GM18867 (cell line): ENCODE measurements at regions not wholly inside any gene's neighbourhood (a gene's known extent, or its start where the extent isn't known, plus 50 kb on each side); places are given as distances from the start of the nearest gene placed in this dataset.

Source experiments
- ATAC-seq: cut with Tn5 transposase; IDR thresholded peaks from one replicate; pipeline ENCODE4 v1.9.1; 2021; ENCODE audit warnings: mild to moderate bottlenecking, moderate library complexity; ENCODE audit not compliant: unreplicated experiment

DNA sequence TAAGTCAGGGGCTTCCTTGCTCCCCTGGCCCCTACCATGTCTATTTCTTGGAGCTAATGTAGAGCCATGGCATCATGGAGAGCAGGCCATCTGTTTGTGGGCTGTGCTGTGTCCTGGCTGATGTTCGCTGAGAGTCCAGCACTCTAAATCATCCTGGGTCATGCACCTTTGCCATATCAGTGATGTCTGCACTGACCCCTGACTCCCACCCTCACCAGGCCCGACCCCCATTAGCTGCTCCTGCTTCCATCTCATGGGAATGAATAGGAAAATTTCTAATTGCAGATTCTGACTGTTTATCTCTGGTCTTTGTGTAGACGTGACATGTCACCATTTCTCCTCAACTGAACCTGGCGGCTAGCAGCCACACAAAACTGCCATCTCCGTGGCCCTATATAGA is 236.9 kb downstream of the NSG2 start:
- ATAC-seq = no peak

DNA sequence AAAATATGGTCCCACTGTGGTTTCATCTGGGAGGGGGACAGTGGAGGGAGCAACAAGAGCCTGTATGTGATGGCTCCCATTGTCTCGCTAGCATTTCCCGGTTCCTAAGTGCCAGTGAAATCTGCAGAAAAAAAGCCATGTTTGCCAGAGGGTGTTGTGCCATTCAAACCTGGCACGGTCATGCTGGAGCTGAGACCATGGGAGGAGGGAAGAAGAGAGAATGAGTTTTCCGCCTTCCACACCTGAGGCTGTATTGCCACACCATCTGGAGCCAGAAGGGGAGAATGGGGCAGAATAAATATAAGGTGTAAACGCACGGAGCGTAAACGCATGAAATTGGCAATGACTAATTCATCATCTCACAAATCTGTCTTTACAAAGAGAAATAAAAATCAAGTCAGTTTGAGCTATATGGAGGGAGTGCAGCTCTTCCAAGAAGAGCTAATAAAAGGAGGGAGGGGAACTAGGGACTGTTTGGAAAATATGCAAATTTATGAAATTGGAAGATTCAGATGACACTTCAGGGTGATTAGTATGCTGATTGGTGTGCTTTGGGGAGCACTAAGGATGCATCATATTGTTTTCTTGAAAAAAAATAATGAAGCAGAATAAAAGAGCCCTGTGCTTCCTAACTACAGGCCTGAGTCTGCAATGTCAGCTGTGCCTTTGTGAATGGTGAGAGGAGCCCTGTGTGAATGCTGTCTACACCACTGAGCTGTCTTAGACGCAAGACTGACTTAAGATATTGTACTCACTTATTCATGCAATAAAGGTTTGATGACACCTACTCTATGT is 237.9 kb downstream of the NSG2 start:
- no peak for ATAC-seq

DNA sequence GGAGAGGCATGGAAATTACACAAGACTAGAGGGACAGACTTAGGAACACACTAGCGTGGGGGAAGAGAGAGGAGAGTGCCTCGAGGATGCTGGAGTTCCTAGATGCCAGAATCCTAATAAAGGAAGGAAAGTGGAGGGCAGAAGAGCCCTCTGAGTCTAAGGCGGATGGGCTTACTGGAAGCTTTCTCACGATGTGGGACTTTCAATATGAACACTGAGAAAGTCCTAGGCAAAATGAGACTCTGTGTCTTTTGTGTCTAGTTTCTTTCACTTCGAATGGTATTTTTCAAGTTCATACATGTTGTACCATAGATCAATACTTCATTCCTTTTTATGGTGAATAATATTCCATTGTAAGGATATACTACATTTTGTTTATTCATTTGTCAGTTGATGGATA is 239.4 kb downstream of the NSG2 start:
- peak; percentile 64 for ATAC-seq

DNA sequence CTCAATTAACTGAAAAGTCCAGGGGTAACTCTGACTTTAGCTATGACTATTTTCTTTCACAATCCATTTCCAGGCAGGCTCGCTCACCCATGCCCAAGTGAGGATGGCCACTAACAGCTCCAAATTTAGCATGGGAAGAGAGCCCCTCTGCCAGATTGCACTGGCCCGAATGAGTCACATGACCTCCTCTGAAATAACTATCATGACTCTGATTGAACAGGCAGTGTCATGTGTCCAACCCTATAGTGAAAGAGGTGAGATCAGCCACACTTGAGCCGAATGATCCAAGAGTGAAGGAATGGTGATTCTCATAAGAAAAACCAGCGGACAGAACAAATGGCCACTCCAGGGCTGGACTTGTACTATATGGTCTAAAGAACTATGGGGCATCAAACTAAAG is 242.3 kb downstream of the NSG2 start:
- no peak for ATAC-seq

DNA sequence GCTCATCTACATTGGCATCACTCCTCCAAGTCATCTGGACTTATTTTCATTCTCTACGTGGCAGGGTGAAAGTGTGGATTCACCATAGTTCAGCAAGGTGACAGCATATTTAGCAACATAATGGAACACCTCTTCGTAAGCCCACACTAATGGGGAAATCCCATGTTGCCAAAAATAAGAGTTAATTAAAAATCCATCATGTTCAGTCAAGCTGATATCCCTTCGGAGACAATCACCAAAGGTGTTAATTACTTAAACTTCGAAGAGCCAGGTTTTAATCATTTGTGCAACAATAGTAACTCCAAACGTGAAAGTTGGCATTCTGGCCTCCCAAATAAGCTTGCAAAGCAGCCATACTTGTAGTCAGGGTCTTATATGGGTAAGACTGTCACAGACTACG is 242.9 kb downstream of the NSG2 start:
- no peak for ATAC-seq

DNA sequence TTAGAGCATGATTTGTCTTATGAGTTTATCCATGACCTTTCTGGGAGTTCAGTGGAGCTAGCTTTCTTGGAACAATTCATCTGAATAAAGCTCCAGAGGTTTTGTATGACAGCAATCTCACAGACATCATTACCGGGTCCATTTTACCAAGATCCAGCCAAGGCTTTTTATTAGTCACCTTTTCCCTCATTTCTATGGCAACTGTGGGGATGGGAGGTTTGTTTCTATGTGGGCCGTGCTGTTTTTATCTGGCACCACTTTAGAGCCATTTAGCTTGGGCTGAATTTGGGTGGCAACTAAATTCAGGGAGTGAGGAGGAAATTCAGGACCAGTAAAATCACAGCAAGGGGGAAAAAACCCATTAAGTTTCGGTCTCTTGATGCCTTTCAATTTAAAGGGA is 245.7 kb downstream of the NSG2 start:
- ATAC-seq = no peak

DNA sequence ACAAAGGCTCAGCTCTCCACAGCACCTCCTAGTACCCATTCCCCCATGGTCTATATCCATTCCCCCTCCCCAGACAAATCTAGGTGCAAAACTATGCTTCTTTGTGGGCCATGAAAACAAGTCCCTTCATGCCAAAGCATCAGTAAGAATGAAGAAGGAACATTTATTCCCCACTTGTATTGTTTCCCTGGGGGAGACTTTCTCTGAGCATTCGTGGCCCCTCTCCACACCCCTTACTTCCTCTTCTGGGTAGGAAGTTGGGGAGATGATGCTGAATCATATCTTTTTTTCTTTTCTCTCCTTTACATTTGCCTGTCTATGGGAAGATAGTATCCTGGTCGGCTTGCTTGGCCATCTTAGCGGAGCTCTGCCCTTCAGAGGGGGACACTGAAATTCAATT is 246.8 kb downstream of the NSG2 start:
- ATAC-seq = no peak

DNA sequence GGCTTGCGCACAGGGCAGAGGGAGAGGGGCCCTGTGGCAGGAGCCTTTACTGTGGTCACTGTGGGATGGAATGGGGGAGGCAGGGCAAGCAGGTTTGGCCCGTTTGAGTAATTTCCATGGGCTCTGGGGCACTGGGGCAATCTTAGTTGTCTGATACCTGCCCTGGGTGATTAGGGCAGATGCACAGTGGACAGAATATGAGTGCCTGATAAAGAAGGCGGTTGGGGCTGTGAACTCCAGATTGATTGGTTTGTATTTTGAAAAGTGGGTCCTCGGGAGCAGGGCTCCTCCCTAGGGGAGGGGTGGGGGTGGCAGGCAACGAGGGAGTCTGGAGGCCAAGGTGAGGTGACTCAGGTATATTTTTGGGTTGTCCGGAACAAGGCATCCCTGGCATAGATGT is 247.5 kb downstream of the NSG2 start:
- no peak for ATAC-seq

DNA sequence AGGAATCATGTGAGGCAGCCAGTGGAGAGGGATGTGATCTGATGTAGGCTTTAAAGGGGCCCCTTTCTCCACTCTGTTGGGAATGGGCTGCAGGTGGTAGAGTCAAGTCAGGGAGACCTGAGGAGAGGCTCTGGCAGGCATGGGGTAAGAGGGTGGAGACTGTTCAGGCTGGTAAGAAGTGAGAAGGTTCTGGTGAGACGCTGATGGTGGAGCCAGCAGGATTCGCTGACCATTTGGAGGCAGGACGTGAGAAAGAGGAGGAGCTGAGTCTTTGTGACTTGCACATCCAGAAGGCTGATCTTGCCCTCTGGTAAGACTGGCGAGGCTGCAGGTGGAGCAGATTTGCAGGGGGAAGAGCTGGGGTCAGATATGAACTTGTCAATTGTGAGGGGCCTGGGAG is 248.0 kb downstream of the NSG2 start:
- no peak for ATAC-seq

DNA sequence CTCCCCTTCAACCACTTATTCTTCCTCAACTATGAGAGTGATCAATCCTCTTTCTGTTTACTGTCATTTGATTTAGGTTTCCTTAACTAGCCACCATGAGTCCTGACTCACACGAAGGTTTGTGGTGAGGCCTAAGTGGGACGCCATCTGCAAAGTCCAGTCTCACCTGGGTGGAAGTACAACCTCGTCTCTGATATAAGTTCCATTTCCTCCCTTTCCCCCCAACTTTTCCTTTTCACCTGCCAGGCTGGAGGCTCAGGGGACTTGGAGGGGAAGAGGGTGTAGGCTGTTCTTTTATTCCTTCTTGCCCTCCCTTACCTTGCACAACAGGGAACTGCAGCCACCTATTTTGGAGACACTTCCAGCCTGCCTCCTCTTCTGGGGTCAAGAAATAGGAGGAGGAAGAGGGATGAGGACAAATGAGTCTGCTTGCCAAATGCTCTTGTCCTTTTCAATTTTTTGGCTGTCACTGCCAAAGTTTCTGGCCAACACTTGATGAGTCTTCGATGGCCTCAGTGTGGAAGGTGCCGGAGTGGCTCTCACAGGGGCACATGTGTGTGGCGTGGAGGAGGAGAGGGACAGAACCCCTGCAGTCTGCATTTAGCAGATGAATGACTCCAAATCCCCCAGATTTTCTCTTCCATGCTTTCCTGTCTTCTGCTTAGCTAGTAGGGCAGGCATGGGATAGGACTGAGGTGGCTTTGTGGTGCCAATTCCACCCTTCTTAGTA is 249.6 kb downstream of the NSG2 start:
- ATAC-seq = no peak

DNA sequence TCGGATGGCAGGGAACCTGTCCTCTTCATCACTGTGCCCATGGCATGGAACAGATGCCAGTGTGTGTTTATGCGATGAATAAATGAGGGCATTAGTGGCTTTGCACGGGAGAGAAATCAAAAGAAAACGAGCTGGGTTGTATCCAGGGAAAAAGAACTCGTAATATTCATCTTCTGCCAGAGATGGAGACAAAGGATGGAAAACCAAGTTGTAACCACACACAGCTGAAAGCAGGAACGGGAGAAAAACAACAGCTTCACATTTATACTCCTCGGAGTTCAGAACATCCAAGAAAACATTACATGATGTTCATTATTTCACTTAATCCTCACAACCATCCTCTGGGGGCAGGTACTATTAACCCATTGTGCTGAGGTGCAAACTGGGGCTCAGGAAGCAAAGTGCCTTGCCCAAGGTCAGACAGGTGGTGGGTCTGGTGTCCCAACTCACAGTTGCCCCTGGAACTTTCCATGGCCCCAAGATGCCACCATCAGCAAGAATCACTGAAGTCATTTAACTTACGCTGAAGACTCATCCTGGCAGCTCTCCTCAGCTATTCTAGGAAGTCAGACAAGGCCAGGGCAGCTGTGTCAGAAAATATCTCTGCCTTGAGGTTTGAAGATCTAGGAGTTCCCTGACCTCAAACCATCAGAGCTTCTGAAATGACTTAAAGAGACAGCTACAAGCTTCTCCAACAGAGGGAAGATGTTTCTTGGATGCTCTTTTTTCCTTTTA is 250.4 kb downstream of the NSG2 start:
- no peak for ATAC-seq

DNA sequence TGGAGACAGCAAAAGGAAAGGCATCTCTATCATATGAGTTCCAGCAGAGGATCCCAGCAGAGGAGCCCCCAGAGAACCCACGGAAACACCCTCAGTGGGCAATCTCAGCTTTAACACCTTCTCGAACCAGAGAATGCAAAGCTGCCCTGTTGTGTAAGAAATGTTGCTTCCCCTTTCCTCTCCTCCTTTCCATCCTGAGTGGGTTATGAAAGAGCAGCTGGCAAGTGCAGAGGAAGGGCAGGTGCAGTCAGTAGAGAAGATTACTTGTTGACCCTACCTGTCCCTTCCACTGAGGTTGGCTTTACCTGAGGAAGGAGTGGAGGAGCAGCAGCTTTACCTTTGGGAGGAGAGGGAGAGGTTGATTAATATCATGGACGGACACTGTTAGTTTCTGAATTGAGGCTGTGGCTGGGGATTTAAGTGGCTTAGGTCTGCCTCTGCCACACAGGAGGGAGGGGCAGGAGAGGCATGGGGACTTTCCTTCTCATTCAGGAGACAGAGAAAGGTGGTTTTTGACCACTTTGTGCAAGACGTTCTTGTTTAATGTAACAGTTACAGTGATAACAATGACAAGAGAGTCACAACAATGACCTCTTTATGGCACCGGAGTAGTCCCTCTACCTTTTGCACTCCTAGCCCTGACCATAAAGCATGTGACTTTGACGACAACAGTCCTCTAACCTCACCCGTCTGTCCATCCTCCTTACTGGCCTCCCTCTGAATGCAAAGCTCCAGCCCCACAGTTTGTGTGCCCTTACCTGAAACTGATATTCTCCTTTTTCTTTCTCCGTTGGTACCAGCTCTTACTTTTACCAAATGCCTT is 254.8 kb downstream of the NSG2 start:
- ATAC-seq = peak; percentile 43

DNA sequence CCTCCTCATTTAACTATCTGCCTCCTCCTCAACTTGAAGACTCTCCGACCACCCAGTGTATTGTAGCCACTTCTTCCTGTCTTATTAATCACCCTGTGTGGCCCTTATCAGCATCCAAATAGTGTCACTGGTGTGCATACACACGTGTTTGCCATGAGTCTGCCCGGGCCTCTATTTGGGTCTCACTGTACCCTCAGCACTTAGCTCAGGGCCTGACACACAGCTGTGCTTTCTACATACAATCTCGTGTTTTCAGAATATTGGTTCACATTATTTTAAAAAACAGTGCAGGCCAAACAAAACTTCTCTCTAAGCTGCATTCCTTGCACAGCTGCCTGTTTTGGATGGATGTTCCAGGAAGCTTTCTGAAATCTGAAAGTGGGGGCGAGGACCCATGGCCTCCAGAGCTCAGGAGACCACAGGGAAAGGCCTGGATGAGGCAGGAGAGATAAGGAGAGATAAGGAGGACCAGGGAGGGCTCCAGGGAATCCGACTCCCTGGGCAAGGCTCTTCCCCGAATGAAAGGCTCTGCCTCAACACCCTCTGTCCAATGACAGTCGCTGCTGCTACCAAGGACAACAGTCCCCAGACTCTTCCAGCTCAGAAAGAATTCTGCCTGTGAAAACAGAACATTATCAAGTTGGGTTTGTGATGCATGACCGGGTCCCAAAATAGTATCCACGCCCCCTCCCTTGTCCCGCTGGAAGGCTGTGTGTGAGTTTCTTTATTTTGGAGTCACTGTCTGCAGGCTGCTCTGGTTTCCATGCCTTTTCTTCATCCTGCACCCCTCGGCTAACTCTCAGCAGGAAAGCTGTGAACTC is 255.6 kb downstream of the NSG2 start:
- no peak for ATAC-seq

DNA sequence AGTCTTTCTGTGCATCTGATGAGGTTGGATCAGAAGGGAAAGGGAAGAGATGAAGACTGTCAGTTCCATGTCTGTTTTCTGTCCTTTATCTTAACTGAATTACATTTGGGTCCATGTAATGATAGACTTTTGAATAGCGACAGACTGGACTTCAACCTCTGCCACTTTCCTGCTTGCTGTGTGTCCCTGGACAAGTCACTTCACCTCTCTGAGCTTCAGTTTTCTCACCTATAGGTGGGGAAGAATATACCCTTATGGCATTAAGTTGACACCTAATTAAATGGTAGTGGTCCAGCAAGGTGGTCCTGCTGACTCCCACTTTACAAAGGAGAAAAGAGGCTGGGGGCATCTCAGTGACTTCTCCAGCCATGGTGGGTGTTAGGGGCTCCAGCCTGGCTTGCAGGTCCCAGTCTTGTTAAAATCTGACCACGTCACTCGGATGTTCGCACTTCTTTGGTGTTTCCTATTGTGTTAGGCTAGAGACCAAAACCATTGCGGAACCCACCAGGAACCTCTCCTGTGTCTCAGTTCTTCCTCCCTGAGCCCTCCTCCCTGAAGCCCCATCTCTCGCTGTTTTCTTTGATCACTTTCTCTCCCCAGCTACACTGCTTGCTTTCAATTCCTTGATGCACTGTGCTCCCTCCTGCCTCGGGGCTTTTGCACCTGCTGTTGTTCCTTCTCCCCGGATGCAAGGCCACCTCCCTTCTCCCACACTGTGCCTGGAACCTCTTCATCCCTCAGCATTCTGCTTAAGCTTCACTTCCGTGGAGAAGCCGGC is 256.5 kb downstream of the NSG2 start:
- ATAC-seq = no peak

DNA sequence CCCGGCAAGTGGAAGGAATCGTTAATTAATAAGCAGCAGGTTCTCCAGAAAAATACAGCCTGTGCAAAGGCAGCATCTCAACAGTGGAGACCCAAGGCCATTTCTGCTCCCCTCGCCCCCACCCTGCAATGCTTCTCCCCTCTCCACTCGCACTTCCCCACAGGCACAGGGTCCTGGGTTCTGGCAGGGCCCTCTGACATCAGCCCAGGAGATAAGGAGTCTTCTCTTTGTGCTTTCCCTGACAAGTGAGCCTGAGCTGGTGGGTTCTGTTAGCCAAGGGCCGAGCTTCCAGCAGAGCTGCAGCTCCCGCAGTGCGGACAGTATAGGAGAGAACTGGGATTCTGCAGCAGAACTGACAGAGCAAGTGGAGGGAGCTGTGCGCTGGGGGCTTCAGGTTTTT is 257.5 kb downstream of the NSG2 start:
- ATAC-seq = no peak

DNA sequence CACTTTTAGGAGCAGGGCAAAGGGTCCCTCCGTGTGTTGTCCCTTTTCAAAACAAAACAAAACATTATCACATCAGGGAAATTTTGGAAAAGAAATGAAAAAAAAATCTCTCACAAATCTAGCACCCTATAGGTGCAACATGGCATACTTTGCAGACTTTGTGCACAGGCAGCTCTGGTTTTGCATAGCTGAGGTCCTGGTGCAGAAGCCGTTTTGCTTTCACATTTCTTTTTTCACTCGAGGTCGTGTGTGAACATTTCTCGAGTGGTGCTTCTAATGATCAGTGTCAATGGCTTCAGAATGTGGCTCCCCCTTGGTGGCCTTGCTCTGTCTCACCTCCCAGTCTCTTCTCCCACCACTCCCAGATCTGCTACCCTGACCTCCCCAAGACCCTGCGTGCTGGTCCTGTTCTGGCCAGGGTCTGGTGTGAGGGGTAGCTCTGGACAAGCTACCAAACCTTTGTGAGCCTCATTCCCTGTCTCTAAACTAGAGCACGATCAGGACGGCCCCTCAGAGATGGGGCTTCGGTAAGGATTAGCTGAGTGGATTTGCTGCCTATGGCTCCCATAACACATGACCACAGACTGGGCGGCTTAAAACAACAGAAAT is 258.0 kb downstream of the NSG2 start:
- peak; percentile 54 for ATAC-seq

DNA sequence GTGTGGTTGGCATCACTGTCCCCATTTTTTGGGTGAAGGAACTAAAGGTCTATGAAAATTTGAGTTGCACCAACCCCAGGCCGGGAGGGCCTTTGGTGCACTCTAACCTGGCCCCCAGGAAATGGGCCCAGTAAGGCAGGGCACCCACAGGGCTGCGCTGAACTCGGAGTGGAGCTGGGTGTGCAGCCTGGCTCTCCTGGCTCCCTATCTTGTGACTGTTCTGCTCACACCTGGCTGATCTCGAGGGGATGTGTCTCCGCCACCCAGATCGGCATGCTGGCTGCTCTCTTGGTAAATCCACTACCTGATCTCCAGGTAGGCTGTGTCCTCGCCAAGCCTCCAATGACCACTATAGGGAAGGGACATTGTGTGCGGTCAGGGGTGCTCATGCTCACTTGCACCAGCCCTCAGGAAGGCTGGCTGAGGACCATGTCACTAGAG is 259.8 kb downstream of the NSG2 start:
- ATAC-seq = no peak

DNA sequence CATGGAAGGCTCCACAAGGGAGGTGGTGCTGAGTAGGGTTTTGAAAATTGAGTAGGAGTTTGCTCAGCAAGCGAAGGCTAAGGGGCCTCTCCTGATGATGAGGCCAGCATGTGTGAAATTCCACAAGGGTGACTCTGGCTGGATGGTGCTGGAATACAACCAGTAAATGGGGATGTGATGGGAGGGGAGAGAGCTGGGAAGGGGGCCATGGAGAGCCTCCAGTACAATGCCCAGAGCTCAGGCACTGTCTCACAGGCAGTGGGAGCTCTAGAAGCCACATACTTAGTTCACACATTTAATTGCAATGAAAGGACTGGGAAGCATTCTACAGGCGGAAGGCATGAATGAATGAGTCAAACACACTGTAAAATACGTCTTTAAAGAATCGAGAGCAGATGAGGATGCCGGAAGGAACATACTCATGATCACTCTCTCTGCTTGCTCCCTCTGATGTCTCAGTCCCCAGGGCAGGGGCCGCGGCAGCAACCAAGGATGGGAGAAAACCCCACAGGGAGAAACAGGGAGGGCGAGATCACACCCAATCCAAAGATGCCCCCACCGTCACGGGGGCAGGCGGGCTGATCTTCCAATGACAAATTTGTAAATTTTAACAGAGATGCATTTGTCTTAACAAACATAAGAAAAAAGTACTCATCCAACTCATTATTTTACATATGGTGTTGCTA is 261.0 kb downstream of the NSG2 start:
- ATAC-seq = no peak
